Thyroid gland (tissue), 4 donors: ENCODE measurements at regions not wholly inside any gene's neighbourhood (a gene's known extent, or its start where the extent isn't known, plus 50 kb on each side); places are given as distances from the start of the nearest gene placed in this dataset.

Experiments used
- CTCF ChIP-seq, 6 experiments: fragments of 200-600 bp in 3 of 6; fragments of 450-650 bp in 3 of 6; sonication (generic) in 3 of 6; IDR thresholded peaks; one replicate each; pipeline ENCODE4 v1.5.1; 2016 to 2019; ENCODE audit warnings: antibody characterized with exemption in 6 of 6, mild to moderate bottlenecking in 2 of 6, inconsistent platforms in 1 of 6, moderate library complexity in 1 of 6
- POLR2A ChIP-seq, 2 donors: fragments of 450-650 bp; IDR thresholded peaks; one replicate each; pipeline ENCODE4 v1.6.1; 2017; ENCODE audit warnings: antibody characterized with exemption in 2 of 2, mild to moderate bottlenecking in 2 of 2, moderate library complexity in 1 of 2

- TF ChIP-seq CTCF (IDR thresholded peaks at IDR 0.05), result no peak
- TF ChIP-seq POLR2A (IDR thresholded peaks at IDR 0.05), result no peak
Measured at GRCh38 chr15:70526974-70527325, 236.4 kb downstream of the UACA start.
